ENCODE measurements at regions not wholly inside any gene's neighbourhood (a gene's known extent, or its start where the extent isn't known, plus 50 kb on each side); places are given as distances from the start of the nearest gene placed in this dataset.

DNA sequence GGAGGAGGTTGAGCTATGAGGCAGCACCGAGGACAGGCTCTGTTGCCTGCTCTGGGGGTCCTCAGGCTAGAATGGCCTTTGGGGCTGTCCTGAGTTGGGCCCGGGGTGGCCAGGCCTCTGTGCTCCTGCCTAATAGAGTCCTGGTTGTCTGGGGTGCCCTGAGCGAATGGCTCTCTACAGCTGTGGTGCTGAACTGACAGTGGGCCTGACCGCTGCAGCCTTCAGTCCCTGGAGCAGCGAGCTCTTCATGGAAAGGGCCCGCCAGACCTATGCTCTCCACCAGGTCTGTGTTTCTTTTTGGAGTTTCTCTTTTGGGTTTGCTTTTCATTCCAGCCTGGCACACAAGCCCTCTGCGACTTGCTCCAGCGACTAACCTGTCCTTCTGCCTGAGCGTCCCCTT, 679.0 kb upstream of the RAB6C start:
- TF ChIP-seq EZH2 (IDR thresholded peaks at IDR 0.05; ENCODE audit: low read length), result no peak
- TF ChIP-seq CTCF (optimal IDR thresholded peaks at IDR 0.05 in 1 of 3, IDR thresholded peaks at IDR 0.05 in 1 of 3, conservative IDR thresholded peaks at IDR 0.05 in 1 of 3; ENCODE audit: extremely low read depth in 1 of 3, insufficient read depth in 2 of 3, low read length in 3 of 3), result no peak
